T-helper 9 cell (primary cell): ENCODE measurements at regions not wholly inside any gene's neighbourhood (a gene's known extent, or its start where the extent isn't known, plus 50 kb on each side); places are given as distances from the start of the nearest gene placed in this dataset.
"Not testable (repeated sequence)": the region's sequence is repeated elsewhere in the genome, so short reads cannot be mapped to it uniquely, and the experiment has no call there.

Experiments
- DNase-seq: peaks from one replicate; pipeline ENCODE4 v3.0.0-alpha.2; 2020

DNA sequence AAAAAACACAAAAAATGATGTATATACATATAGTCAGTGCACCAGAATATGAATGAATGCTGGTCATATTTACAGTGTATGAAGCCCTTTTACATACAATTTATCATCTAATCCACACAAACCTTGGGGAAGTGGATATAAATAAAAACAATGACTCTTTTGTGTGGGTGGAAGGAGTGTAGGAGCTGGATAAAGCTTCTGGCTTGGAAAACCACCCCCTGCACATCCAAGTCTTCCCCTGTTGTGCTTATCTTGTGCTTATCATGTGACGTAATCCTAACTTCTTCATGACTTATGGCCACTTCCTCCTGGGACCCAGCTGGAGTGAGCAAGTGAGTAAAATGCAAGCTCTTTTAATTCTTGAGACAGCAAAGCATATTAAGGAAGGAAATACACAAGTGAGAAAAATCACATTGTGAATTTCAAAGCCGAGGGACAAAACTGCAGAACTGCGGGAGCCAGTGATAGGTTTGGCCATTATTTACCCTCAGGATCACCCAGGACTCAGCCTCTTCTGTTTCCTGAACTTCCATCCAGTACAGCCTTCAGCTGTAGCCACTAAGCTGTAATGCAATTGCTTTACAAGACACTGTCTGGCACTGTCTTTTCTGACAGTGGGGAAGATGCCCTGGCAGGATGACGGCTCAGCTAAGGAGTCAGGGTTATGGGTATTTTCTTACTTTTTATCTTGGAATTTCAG is 104.0 kb upstream of the PPM1J start:
- no peak for DNase-seq

DNA sequence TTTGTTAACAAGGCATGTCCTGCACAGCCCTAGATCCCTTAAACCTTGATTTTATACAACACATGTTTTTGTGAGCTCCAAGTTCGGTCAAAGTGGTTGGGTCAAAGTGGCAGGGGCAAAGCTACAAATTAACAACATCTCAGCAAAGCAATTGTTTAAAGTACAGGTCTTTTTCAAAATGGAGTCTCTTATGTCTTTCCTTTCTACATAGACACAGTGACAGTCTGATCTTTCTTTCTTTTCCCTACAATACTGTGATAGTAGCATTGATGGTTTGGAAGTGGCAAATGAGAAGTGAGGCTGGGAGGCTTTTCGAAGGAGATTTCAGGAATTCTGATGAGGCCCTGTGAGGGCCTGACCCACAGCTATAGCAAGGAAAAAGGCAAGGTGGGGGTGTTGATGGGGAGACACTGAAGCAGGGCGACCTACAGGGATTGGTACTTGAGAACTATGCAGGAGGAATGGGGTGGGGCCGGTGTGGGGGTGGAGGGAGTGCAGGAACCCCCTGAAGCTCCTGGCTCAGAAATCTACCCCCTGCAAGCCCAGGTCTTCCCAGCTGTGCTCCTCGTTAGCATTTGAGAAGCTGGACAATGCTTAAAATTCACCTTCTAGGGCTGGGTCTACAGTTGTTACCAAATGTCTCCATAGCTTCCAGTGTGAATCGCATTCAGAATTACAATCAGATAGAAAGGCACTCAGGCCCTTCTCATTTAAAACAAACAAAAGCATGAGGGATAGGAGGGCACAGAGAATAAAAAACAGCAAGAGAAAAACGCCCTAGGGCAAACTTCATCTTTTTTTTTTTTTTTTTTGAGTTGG is 102.6 kb upstream of the PPM1J start:
- no peak for DNase-seq

DNA sequence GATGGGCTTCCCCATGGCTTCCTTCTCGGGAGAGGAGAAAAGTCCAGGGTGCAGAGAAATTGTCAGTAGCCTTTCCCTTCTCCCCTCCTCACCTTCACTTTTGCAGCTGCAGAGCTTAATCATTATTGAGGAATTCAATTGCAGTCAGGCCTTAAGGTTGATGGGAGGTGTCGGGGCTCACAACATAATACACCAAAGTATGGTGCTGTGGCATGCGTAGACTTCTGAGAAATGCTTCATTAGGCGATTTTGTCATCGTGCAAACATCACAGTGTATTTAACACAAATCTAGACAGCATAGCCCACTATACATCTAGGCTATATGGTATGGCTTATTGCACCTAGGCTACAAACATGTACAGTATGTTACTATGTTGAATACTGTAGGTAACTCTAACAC is 100.2 kb upstream of the PPM1J start:
- no peak for DNase-seq

DNA sequence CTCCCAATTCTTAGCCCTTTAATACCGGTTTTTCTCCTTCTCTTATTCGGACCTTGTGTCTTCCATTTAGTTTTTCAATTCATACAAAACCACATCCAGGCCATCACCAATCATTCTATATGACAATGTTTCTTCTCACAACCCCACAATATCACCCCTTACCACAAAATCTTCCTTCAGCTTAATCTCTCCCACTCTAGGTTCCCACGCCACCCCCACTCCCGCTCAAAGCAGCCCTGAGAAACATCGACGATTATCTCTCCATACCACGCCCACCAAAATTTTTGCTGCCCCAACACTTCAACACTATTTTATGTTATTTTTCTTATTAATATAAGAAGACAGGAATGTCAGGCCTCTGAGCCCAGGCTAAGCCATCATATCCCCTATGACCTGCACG is 99.5 kb upstream of the PPM1J start:
- not testable (repeated sequence) for DNase-seq

DNA sequence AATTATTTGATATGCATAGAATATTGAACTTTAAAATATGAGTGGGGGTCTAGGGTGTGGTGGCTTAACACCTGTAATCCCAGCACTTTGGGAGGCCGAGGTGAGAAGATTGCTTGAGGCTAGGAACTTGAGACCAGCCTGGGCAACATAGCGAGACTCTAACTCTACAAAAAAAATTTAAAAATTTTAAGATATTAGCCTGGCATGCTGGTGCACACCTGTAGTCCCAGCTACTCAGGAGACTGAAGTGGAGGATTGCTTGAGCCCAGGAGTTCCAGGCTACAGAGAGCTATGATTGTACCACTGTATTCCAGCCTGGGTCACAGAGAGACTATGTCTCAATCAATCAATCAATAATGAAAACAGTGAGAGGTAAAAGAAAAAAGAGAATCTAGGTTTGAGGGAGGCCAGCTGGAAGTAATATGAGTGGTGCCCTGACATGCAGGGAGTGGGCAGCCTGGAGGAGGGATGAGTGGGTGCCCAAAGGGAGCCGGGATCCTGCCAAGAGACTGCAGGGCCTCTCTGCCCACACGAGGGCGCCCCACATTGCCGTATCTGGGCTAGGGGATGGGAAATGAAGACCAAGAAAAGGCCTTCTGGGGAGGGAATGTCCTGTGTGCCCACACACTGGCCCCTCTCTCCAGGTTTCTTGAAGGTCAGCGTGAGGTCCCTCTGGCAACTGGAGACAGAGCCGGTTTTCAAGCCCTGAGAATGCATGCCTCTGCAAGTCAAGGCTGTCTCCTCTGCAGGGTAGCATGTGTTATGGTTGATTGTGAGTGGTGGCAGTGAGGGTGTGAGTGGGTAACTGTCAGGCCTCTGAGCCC is 93.9 kb upstream of the PPM1J start:
- DNase-seq = peak; percentile 40

DNA sequence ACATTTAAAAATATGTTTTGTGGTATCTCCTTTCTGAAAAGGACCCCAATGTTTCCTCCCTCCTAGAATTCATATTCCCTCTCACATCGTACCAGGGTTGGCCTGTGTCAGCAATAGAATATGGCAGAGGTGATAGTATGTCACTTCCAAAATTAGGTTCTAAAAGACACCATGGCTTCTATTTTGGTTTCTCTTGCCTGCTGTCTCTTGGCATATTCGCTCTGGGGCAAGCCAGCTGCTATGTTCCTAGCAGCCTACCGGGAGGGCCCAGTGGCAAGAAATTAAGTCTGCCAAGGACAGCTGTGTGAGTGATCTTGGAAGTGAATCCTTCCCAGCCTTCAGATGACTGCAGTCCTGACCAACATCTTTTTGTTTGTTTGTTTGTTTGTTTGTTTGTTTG is 92.9 kb upstream of the PPM1J start:
- DNase-seq = no peak

DNA sequence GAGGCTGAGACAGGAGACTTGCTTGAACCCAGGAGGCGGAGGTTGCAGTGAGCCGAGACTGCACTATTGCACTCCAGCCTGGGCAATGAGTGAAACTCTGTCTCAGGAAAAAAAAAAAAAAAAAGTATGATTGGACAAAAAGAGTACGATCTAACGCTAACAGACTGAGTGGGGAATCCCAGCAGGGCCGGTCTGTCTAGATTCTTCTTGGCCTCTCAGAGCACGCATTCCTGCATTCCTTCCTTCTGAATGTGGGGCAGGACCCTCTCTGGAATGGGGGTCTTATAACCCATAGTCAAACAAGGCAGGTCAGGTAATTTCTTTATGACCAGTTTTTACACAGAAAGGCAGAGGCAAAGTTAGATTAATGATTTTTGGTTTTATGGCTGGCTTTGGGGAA is 92.0 kb upstream of the PPM1J start:
- DNase-seq = no peak

DNA sequence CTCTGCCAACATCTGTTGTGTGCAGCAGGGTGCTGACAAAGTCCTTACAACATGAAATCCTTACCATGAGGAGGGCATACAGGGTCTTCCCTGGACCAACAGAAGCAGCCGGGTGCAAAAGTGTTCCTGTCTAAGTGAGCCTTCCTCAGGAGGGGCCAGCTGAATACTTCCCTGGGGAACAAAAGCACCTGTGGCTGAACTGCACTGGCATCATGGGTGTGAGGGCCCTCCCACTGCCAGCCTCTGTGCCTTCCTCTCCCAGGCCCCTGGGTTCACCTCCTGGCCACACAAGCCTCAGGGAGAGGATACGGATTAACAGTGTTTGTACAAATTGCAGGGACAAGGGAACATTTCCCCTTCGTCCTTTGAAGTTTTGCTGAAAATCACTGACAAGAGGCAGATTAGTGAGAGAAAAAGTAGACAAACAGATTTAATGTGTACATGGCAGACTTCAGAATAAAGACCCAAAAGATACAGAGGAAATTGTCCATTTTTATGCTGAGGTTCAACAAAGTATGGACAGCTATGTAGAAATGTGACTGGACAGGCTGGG is 91.0 kb upstream of the PPM1J start:
- DNase-seq = no peak

DNA sequence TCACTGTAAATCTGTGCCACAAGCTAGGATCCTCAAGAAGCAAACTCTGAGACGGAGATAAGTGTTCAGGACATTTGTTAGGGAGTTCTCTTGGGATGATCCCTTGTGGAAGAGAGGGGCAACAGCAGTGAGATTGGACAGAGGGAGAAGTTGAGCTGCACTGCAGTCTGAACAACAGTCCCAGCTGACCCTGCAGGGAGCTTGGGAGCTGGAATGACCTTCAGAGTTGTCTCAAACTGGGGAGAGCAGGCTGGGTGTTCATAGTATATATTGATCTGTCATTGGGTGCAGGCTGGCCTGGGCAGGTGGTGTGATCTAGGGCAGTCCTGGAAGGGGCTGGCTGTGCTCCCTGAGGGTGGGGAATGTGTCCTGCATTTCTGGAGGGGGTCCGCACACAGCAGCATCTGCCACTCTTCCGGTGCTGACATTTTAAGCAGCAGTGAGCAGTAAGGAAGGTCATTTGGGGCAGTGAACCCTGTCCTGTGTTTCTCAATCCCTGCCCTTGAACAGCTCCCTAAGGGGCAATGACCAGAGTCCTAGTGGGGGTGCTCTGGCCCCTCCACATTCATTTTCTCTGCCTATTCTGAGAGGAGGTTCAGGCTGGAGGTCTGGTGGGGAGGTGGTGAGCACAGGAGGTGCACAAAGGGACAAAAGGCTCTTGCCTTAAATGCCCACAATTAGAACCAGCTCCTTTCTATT is 90.2 kb upstream of the PPM1J start:
- DNase-seq = no peak

DNA sequence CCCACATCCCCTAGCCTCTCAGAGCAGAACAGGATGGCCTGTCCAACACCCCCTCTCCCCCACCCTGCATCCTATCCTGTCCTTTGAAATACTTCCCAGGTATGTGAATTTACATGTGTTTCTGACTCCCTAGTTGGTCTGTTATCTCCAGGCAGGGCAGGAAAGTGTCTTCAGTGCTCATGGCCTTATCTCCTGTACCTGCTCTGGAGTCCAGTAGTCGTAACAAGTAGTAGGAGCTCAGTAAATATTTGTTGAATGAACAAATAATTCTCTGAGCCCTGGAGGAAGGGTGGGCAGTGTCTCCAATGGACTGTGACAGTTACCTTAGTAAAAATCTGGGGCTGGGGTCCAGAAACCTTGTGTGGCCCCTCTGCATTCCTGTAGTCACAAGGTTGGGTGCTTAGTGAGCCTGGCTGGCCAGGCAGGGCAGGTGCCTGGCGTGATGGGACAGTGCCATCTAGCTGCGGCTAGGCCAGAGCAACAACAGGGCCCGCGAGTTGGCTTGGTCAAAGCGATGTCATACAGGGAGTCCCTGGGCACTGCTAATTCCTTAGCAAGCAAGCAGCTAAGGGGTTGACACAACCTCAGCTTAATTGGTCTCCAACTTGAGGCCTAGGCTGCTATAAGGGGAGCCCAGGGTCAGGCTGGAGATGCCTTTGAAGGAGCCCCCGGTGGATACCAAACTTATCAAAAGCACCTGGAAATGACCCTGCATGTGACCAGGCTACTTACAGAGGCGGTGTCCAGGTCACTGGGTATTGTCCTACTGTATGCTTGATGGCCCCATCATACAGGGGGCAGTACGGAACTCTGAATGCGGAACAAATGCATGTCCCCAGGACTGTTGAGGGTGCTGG is 89.0 kb upstream of the PPM1J start:
- peak; percentile 11 for DNase-seq

DNA sequence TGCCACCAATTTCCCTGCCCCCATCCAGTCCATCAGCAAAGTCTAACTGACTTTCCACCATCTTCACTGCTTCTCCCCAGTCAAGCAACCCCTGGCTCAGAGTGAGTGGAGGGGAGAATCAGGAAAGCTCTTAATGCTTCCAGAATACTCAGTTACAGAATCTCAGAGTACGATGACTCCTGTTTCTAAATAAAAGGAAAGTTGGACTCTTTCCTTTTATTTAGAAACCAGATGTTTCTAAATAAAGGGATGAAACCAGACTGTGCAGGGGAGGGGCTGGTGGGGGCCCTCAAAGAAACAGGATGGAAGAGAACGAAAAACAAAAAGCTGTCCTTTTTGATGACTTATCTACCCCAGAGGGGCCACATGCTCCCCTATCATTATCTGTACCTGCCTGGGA is 85.2 kb upstream of the PPM1J start:
- DNase-seq = no peak

DNA sequence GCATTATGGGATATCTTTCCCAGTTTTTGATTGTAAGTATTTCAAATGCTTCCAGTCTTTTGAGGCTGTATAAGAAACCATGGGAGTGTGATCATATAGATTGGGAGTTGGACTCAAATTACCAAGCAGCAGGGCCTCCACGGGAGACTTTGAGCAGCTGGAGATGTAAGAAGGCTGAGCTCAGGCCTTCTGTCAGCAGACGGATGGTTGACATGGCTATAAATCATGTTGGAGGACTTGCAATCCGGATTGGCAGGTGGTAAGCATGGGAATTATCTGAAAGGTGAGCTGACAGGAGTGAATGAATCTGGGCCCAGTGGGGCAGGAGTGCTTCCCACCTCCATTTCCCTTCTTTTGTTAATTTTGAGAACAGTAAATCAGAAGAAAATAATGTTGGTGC is 83.2 kb upstream of the PPM1J start:
- no peak for DNase-seq

DNA sequence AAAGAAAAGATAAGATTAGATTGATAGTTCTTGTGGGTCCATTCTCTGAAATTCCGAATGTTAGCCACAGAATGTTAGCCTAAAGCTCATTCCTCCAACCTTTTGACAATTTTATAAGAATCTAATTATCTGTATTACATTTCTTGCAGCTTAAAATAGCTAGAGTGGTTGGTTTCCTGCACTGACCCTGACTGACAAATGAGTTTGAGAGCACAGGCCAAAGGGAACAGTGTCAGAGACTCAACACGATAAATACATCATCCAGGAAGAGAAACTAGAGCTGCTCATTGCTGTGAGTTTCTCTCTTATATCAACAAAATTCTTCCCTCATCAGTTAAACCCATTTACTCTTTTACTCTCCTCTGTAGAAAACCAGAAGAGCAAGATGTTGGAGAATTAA is 82.1 kb upstream of the PPM1J start:
- DNase-seq = no peak

DNA sequence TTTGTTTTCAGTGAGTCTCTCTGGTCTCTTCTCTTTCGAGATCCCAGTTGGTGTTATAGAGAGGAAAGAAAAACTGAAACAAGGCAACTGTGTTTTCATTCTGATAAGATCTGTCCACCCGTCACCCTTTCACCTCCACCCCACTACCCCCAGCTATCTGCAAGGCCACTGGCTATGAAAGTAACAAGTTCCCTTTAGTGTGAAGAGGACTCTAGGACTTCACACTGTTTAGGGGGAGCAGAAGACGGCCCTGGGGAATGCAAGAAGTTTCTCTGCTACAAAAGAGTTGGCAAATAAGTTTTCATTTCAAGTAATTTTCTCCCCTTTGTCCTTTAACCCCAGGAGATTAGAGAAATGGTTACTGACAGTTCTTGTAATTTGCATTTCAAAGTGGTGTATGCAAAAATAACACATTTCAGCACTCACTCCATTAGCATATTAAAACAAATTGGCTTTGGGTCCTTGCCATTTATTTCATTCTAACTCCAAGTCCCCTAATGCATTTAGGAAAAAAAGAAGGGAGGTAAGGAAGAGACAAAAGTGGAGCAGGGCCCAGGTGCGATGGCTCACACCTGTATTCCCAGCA is 79.6 kb upstream of the PPM1J start:
- no peak for DNase-seq

DNA sequence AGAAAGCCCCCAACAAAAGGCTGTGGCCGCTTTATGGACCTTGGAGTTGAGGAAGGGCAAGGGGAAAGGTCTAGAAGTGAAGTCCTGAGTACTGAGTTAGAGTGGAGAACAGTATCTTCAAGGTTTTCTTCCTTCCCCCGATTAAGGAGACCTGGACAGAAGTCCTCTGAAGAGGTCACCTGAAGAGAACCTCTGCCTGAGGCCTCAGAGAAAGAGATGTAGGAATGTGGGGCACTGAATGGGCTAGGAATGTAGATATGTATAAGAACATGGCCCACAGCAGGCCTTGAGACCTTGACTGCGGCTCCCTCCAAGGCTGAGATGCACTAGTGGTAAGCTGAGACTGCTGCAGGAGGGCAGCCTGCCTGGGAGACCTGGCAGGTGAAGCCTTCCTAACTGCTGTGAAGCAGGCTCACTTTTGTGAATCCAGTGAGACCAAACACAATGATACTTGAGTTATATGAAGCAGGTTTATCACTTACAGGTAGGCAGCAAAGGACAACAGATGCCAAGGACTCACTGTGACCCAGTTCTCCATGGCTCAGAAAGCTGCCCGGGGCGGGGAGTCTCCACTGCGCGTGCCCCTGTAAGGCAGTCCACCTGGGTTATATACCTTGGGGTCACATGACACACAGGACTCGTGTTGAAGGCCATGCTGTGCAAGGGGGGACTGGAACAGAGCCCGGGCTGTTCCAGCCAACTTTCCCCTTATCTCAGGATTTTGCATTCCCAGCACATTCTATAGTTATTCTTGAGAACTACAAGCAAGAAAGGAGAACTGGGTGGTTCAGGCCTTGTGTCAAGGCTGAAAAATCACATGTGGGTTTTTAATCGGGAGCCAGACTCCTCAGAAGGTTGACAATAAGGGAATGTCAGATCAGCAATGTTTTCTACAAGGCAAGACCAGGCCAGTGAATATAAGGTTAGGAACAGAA is 78.8 kb upstream of the PPM1J start:
- DNase-seq = no peak

DNA sequence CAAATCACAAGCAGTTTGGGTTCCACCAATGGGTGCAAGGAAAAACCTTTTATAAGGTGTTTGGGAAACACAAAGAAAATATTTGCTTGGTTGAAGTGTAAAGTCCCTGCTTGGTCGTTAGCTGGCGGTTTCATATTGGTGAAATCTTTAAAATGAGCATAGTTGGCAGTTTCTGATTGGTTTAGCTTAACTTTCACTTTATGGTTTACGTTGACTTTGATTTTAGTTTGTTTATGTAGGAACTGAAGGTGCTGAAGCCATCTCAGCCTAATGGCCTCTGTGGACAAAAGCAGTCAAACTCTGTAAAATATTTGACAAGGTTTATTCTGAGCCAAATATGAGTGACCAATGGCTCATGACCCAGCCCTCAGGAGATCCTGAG is 76.6 kb upstream of the PPM1J start:
- no peak for DNase-seq

DNA sequence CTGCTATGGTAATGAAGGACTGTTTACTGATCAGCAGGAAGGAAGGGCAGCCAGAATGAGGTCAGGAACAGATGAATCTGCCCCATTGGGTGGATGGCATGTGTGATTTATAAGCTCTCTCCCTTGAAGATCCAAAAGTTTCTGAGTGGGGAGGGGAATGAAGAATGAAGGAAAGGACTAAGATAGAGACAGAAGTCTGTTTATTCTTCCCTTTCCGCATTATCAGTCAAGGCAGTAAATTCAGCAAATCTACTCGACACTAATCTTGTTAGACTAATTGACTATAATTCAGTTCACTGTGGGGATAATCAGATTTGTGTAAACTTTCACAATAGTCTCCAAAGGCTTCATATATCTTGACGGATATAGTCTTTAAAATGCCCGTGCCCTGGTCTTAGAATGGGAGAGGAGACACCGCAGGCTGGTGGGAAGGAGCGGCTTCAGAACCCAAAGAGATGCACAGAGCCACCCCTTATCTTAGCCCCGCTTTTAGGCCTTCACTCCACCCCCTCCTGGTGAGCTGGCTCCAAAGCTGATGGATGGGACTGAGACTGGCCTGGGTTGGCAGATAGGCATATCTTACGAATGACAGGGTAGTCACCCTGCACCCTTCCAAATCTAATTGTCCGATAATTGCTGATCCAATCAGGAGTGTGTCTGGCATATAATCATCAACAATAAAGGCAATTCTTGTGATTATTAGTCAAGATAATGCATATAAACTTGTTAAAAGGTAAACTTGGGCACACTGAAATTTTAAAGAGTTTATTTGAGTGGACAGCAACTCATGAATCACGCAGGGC is 76.0 kb upstream of the PPM1J start:
- no peak for DNase-seq

DNA sequence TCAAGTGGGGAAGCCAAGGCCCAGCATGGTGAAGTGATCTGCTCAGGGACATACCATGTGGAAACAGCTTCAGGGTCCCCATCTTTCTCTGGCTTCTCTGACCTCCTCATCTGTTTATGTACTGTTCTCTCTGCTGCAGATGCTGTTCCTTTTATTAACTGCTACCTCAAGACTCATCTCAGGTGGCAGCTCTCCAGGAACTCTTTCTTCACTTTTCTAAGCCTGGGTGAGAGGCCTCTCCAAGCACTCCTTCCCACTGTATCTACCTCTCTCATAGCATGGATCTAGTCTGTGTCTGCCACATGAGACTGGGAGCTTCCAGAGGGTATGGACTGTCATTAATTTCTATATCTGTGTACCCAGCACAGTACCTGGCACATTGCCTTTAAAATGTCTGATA is 73.4 kb upstream of the PPM1J start:
- DNase-seq = no peak

DNA sequence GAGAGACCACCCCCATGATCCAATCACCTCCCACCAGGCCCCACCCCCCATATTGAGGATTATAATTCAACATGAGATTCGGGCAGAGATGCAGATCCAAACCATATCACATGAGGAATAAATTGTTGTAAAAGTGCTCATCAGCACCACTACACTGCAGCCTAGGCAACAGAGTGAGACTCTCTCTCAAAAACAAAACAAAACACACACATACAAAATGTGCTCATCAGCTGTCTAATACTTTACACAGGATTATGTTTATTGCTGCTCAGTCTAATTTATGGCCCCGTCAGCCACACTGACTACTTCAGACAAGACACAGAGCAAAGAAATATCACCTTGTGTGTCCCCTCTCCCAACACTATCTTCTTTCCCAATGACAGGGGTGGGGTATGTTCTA is 72.9 kb upstream of the PPM1J start:
- no peak for DNase-seq
